ENCODE measurements at regions not wholly inside any gene's neighbourhood (a gene's known extent, or its start where the extent isn't known, plus 50 kb on each side); places are given as distances from the start of the nearest gene placed in this dataset.

DNA sequence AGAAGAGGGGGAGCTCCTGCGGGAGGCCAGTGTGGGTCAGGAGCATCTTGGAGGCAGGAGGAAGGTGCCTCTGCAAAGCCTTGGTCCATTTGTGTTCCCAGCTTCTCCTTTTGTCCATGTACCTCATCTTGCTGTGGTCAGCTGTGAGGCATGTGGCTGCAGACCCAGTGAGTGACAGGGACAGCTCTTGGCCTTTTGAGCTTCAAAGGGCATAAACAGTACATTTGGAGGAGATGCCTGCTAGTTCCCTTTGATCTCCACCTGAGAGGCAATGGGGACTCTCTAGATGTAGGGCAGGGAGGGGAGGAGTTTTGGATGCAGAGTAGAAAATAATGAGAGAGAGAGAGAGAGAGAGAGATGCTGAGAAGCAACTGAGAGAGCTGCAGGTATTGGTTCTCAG, 270.0 kb downstream of the TLE3 start:
- BruUV-seq (replicated peaks) = no TSS peak
- POLR2A ChIA-PET = no interaction called here
- Histone ChIP-seq H3K36me3 (ENCODE audit: control insufficient read depth, insufficient read depth, low read length) (no peaks in the 10 kb centered on the region), H3K4me3 (ENCODE audit: low read depth in 2 of 2, low read length in 2 of 2) (no peak overlapping the region), H3K9me3 (ENCODE audit: control insufficient read depth, insufficient read depth, low read depth, low read length) (no peaks in the 10 kb centered on the region), H3K27me3 (ENCODE audit: control insufficient read depth, insufficient read depth, low read length) (no peaks in the 10 kb centered on the region), H3K4me1 (ENCODE audit: control insufficient read depth, insufficient read depth, low read length) (peaks cover 8% of the 10 kb centered on the region), H3K27ac (ENCODE audit: low read length) (no peak overlapping the region)
- DNase-seq (ENCODE audit: low read depth, low spot score) (no peak), ATAC-seq (no peak)
- CTCF ChIA-PET = no interaction called here
- intact Hi-C loops (cut with micrococcal nuclease; ENCODE audit: unreplicated experiment) (no loop called here), in situ Hi-C loops (cut with HindIII; ENCODE audit: low pct_unique_long_range_greater_than_20kb, low sequenced_read_pairs) (no loop called here)
- no peak for TF ChIP-seq SIN3A (IDR thresholded peaks at IDR 0.05; ENCODE audit: borderline replicate concordance, insufficient read depth, low read depth, low read length)
- no peak for TF ChIP-seq TCF7L2 (IDR thresholded peaks at IDR 0.05; ENCODE audit: low read depth, low read length)
- TF ChIP-seq, protein P1, sequence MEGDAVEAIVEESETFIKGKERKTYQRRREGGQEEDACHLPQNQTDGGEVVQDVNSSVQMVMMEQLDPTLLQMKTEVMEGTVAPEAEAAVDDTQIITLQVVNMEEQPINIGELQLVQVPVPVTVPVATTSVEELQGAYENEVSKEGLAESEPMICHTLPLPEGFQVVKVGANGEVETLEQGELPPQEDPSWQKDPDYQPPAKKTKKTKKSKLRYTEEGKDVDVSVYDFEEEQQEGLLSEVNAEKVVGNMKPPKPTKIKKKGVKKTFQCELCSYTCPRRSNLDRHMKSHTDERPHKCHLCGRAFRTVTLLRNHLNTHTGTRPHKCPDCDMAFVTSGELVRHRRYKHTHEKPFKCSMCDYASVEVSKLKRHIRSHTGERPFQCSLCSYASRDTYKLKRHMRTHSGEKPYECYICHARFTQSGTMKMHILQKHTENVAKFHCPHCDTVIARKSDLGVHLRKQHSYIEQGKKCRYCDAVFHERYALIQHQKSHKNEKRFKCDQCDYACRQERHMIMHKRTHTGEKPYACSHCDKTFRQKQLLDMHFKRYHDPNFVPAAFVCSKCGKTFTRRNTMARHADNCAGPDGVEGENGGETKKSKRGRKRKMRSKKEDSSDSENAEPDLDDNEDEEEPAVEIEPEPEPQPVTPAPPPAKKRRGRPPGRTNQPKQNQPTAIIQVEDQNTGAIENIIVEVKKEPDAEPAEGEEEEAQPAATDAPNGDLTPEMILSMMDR (IDR thresholded peaks at IDR 0.05) = no peak
- TF ChIP-seq, protein P2, sequence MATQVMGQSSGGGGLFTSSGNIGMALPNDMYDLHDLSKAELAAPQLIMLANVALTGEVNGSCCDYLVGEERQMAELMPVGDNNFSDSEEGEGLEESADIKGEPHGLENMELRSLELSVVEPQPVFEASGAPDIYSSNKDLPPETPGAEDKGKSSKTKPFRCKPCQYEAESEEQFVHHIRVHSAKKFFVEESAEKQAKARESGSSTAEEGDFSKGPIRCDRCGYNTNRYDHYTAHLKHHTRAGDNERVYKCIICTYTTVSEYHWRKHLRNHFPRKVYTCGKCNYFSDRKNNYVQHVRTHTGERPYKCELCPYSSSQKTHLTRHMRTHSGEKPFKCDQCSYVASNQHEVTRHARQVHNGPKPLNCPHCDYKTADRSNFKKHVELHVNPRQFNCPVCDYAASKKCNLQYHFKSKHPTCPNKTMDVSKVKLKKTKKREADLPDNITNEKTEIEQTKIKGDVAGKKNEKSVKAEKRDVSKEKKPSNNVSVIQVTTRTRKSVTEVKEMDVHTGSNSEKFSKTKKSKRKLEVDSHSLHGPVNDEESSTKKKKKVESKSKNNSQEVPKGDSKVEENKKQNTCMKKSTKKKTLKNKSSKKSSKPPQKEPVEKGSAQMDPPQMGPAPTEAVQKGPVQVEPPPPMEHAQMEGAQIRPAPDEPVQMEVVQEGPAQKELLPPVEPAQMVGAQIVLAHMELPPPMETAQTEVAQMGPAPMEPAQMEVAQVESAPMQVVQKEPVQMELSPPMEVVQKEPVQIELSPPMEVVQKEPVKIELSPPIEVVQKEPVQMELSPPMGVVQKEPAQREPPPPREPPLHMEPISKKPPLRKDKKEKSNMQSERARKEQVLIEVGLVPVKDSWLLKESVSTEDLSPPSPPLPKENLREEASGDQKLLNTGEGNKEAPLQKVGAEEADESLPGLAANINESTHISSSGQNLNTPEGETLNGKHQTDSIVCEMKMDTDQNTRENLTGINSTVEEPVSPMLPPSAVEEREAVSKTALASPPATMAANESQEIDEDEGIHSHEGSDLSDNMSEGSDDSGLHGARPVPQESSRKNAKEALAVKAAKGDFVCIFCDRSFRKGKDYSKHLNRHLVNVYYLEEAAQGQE (IDR thresholded peaks at IDR 0.05; ENCODE audit: insufficient read depth in 1 of 2, low read depth in 2 of 2, low read length in 1 of 2) = no peak
- no peak for TF ChIP-seq POLR2AphosphoS5 (IDR thresholded peaks at IDR 0.05; ENCODE audit: low read depth, low read length)

GRCh38 chr15:69828181-69828828, 269.4 kb downstream of the TLE3 start:
- Histone ChIP-seq H3K27ac (ENCODE audit: low read length) (no peak overlapping the region), H3K4me3 (ENCODE audit: low read depth in 2 of 2, low read length in 2 of 2) (no peak overlapping the region), H3K9me3 (ENCODE audit: control insufficient read depth, insufficient read depth, low read depth, low read length) (no peaks in the 10 kb centered on the region), H3K36me3 (ENCODE audit: control insufficient read depth, insufficient read depth, low read length) (no peaks in the 10 kb centered on the region), H3K4me1 (ENCODE audit: control insufficient read depth, insufficient read depth, low read length) (peaks cover 8% of the 10 kb centered on the region), H3K27me3 (ENCODE audit: control insufficient read depth, insufficient read depth, low read length) (no peaks in the 10 kb centered on the region)
- in situ Hi-C loops (cut with HindIII; ENCODE audit: low pct_unique_long_range_greater_than_20kb, low sequenced_read_pairs) (no loop called here), intact Hi-C loops (cut with micrococcal nuclease; ENCODE audit: unreplicated experiment) (no loop called here)
- ChIA-PET POLR2A (no interaction called here), CTCF (no interaction called here)
- no peak for DNase-seq (ENCODE audit: low read depth, low spot score)
- no TSS peak for BruUV-seq (replicated peaks)
- ATAC-seq = no peak
- TF ChIP-seq, protein P1 (IDR thresholded peaks at IDR 0.05) = no peak
- no peak for TF ChIP-seq TCF7L2 (IDR thresholded peaks at IDR 0.05; ENCODE audit: low read depth, low read length)
- TF ChIP-seq, protein P2 (IDR thresholded peaks at IDR 0.05; ENCODE audit: insufficient read depth in 1 of 2, low read depth in 2 of 2, low read length in 1 of 2) = no peak
- no peak for TF ChIP-seq POLR2AphosphoS5 (IDR thresholded peaks at IDR 0.05; ENCODE audit: low read depth, low read length)
- no peak for TF ChIP-seq SIN3A (IDR thresholded peaks at IDR 0.05; ENCODE audit: borderline replicate concordance, insufficient read depth, low read depth, low read length)
